HEK293 (cell line): ENCODE measurements at regions not wholly inside any gene's neighbourhood (a gene's known extent, or its start where the extent isn't known, plus 50 kb on each side); places are given as distances from the start of the nearest gene placed in this dataset.

ENCODE experiments used
- CTCF ChIA-PET: fragments of 350-600 bp; formaldehyde crosslinking; extraction: SDS; loops from one replicate; lab custom pipeline; 2021; ENCODE audit warnings: antibody characterized with exemption; lab: Yijun Ruan, JAX
- POLR2A ChIA-PET: fragments of 300-600 bp; formaldehyde crosslinking; extraction: SDS; loops from one replicate; lab custom pipeline; 2020; ENCODE audit warnings: antibody characterized with exemption, inconsistent platforms; lab: Yijun Ruan, JAX
- H3K27ac ChIP-seq: fragments of 200-500 bp; sonication (Bioruptor generic); 2 replicates; pipeline ENCODE4 v1.5.1; 2014; ENCODE audit warnings: low read depth, low read length, control low read depth, inconsistent platforms; ENCODE audit errors: extremely low read depth
- H3K36me3 ChIP-seq, 2 experiments: fragments of 200-500 bp in 1 of 2; sonication (Bioruptor generic) in 1 of 2; 1 replicate in 1 of 2; 2 replicates in 1 of 2; pipeline ENCODE4 v1.5.1; 2014 to 2017; ENCODE audit warnings: inconsistent platforms in 2 of 2, low read length in 2 of 2; ENCODE audit not compliant: control insufficient read depth in 2 of 2, insufficient read depth in 1 of 2
- H3K4me1 ChIP-seq: fragments of 200-500 bp; sonication (Bioruptor generic); 2 replicates; pipeline ENCODE4 v1.5.1; 2014; ENCODE audit warnings: mild to moderate bottlenecking, low read length, inconsistent platforms; ENCODE audit not compliant: control insufficient read depth, insufficient read depth
- H3K4me3 ChIP-seq: 2 replicates; pipeline ENCODE4 v1.5.1; 2011; ENCODE audit warnings: low read depth, mild to moderate bottlenecking, control low read depth, low read length, moderate library complexity
- H3K9me3 ChIP-seq: fragments of 200-500 bp; sonication (Bioruptor generic); 2 replicates; pipeline ENCODE4 v1.5.1; 2014; ENCODE audit warnings: low read depth, low read length, inconsistent platforms; ENCODE audit not compliant: control insufficient read depth, insufficient read depth
- KLF10 ChIP-seq: fragments of 450-650 bp; IDR thresholded peaks from 2 replicates; pipeline ENCODE4 v1.5.1; 2018; ENCODE audit warnings: missing biosample characterization, mild to moderate bottlenecking, missing genetic modification characterization
- KLF8 ChIP-seq: fragments of 450-650 bp; formaldehyde crosslinking; IDR thresholded peaks from 2 replicates; pipeline ENCODE4 v1.5.1; 2016; ENCODE audit warnings: missing biosample characterization, missing genetic modification characterization
- RBAK ChIP-seq: fragments of 450-650 bp; formaldehyde crosslinking; IDR thresholded peaks from 2 replicates; pipeline ENCODE4 v1.5.1; 2016; ENCODE audit warnings: missing biosample characterization, missing genetic modification characterization
- SETDB1 ChIP-seq: IDR thresholded peaks from one replicate; pipeline ENCODE4 v1.6.1; 2017; ENCODE audit warnings: mild to moderate bottlenecking, low read length, moderate library complexity, mixed read lengths; ENCODE audit not compliant: insufficient read length
- SP3 ChIP-seq: fragments of 450-650 bp; formaldehyde crosslinking; IDR thresholded peaks from 2 replicates; pipeline ENCODE4 v1.5.1; 2016; ENCODE audit warnings: missing biosample characterization, missing genetic modification characterization
- ZFHX2 ChIP-seq: fragments of 450-650 bp; formaldehyde crosslinking; conservative IDR thresholded peaks from 2 replicates; pipeline ENCODE4 v1.5.1; 2016; ENCODE audit warnings: missing biosample characterization, missing genetic modification characterization
- ZNF239 ChIP-seq: fragments of 450-650 bp; formaldehyde crosslinking; IDR thresholded peaks from 2 replicates; pipeline ENCODE4 v1.5.1; 2016; ENCODE audit warnings: missing biosample characterization, missing genetic modification characterization
- ZNF24 ChIP-seq: fragments of 450-650 bp; formaldehyde crosslinking; IDR thresholded peaks from 2 replicates; pipeline ENCODE4 v1.5.1; 2016; ENCODE audit warnings: missing biosample characterization, missing genetic modification characterization
- ZNF426 ChIP-seq: fragments of 450-650 bp; formaldehyde crosslinking; IDR thresholded peaks from 2 replicates; pipeline ENCODE4 v1.5.1; 2017; ENCODE audit warnings: missing biosample characterization, missing genetic modification characterization, mild to moderate bottlenecking, inconsistent platforms, moderate library complexity
- ZNF529 ChIP-seq: fragments of 450-650 bp; formaldehyde crosslinking; IDR thresholded peaks from 2 replicates; pipeline ENCODE4 v1.5.1; 2017; ENCODE audit warnings: missing genetic modification characterization, missing biosample characterization; ENCODE audit not compliant: insufficient replicate concordance
- ZNF654 ChIP-seq: fragments of 450-650 bp; formaldehyde crosslinking; IDR thresholded peaks from 2 replicates; pipeline ENCODE4 v1.5.1; 2016; ENCODE audit warnings: low read depth, missing biosample characterization, missing genetic modification characterization
- TF ChIP-seq, protein P1 (sequence below): fragments of 450-650 bp; formaldehyde crosslinking; IDR thresholded peaks from 2 replicates; pipeline ENCODE4 v1.5.1; 2016; ENCODE audit warnings: missing biosample characterization, missing genetic modification characterization
- TF ChIP-seq, protein P2 (sequence below): fragments of 450-650 bp; formaldehyde crosslinking; IDR thresholded peaks from 2 replicates; pipeline ENCODE4 v1.5.1; 2016; ENCODE audit warnings: missing biosample characterization, missing genetic modification characterization
- TF ChIP-seq, protein P3 (sequence below): fragments of 450-650 bp; formaldehyde crosslinking; IDR thresholded peaks from 2 replicates; pipeline ENCODE4 v1.5.1; 2017; ENCODE audit warnings: missing biosample characterization, missing genetic modification characterization
- TF ChIP-seq, protein P4 (sequence below): fragments of 450-650 bp; formaldehyde crosslinking; IDR thresholded peaks from 2 replicates; pipeline ENCODE4 v1.5.1; 2016; ENCODE audit warnings: missing biosample characterization, missing genetic modification characterization, borderline replicate concordance

DNA sequence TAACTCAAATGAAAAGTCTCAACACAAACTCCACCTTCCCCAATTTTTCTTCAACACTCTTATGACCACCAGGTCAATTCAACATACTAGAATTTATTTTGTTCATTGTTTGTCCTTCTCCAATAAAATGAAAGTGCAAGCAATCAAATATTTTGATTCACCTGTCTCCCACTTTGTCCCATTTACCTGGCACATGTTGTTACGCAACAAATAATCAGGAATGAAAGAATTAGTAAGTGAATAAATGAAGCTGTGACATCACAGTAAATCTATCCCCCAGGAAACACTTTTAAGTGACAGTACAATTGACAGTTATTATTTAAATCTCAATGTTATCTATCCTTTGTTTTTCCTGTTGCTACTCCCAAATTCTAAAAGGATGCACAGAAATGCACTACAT, 393.7 kb upstream of the OPRM1 start:
- TF ChIP-seq, protein P1, sequence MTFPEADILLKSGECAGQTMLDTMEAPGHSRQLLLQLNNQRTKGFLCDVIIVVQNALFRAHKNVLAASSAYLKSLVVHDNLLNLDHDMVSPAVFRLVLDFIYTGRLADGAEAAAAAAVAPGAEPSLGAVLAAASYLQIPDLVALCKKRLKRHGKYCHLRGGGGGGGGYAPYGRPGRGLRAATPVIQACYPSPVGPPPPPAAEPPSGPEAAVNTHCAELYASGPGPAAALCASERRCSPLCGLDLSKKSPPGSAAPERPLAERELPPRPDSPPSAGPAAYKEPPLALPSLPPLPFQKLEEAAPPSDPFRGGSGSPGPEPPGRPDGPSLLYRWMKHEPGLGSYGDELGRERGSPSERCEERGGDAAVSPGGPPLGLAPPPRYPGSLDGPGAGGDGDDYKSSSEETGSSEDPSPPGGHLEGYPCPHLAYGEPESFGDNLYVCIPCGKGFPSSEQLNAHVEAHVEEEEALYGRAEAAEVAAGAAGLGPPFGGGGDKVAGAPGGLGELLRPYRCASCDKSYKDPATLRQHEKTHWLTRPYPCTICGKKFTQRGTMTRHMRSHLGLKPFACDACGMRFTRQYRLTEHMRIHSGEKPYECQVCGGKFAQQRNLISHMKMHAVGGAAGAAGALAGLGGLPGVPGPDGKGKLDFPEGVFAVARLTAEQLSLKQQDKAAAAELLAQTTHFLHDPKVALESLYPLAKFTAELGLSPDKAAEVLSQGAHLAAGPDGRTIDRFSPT, result no peak
- TF ChIP-seq RBAK (tag by site-specific recombination) (no peak), SETDB1 (no peak), ZNF426 (tag by site-specific recombination) (no peak), ZNF24 (tag by site-specific recombination) (no peak), SP3 (no peak), ZNF529 (tag by site-specific recombination) (no peak), ZNF239 (tag by site-specific recombination) (no peak)
- TF ChIP-seq, protein P2, sequence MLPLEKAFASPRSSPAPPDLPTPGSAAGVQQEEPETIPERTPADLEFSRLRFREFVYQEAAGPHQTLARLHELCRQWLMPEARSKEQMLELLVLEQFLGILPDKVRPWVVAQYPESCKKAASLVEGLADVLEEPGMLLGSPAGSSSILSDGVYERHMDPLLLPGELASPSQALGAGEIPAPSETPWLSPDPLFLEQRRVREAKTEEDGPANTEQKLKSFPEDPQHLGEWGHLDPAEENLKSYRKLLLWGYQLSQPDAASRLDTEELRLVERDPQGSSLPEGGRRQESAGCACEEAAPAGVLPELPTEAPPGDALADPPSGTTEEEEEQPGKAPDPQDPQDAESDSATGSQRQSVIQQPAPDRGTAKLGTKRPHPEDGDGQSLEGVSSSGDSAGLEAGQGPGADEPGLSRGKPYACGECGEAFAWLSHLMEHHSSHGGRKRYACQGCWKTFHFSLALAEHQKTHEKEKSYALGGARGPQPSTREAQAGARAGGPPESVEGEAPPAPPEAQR (tag by site-specific recombination), result no peak
- TF ChIP-seq, protein P3, sequence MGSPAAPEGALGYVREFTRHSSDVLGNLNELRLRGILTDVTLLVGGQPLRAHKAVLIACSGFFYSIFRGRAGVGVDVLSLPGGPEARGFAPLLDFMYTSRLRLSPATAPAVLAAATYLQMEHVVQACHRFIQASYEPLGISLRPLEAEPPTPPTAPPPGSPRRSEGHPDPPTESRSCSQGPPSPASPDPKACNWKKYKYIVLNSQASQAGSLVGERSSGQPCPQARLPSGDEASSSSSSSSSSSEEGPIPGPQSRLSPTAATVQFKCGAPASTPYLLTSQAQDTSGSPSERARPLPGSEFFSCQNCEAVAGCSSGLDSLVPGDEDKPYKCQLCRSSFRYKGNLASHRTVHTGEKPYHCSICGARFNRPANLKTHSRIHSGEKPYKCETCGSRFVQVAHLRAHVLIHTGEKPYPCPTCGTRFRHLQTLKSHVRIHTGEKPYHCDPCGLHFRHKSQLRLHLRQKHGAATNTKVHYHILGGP, result no peak
- TF ChIP-seq, protein P4, sequence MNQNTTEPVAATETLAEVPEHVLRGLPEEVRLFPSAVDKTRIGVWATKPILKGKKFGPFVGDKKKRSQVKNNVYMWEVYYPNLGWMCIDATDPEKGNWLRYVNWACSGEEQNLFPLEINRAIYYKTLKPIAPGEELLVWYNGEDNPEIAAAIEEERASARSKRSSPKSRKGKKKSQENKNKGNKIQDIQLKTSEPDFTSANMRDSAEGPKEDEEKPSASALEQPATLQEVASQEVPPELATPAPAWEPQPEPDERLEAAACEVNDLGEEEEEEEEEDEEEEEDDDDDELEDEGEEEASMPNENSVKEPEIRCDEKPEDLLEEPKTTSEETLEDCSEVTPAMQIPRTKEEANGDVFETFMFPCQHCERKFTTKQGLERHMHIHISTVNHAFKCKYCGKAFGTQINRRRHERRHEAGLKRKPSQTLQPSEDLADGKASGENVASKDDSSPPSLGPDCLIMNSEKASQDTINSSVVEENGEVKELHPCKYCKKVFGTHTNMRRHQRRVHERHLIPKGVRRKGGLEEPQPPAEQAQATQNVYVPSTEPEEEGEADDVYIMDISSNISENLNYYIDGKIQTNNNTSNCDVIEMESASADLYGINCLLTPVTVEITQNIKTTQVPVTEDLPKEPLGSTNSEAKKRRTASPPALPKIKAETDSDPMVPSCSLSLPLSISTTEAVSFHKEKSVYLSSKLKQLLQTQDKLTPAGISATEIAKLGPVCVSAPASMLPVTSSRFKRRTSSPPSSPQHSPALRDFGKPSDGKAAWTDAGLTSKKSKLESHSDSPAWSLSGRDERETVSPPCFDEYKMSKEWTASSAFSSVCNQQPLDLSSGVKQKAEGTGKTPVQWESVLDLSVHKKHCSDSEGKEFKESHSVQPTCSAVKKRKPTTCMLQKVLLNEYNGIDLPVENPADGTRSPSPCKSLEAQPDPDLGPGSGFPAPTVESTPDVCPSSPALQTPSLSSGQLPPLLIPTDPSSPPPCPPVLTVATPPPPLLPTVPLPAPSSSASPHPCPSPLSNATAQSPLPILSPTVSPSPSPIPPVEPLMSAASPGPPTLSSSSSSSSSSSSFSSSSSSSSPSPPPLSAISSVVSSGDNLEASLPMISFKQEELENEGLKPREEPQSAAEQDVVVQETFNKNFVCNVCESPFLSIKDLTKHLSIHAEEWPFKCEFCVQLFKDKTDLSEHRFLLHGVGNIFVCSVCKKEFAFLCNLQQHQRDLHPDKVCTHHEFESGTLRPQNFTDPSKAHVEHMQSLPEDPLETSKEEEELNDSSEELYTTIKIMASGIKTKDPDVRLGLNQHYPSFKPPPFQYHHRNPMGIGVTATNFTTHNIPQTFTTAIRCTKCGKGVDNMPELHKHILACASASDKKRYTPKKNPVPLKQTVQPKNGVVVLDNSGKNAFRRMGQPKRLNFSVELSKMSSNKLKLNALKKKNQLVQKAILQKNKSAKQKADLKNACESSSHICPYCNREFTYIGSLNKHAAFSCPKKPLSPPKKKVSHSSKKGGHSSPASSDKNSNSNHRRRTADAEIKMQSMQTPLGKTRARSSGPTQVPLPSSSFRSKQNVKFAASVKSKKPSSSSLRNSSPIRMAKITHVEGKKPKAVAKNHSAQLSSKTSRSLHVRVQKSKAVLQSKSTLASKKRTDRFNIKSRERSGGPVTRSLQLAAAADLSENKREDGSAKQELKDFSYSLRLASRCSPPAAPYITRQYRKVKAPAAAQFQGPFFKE (tag by site-specific recombination), result no peak
- Histone ChIP-seq H3K27ac (no peak overlapping the region), H3K4me3 (no peak overlapping the region), H3K36me3 (no peaks in the 10 kb centered on the region), H3K9me3 (no peaks in the 10 kb centered on the region), H3K4me1 (no peaks in the 10 kb centered on the region)
- ChIA-PET CTCF (no interaction called here), POLR2A (no interaction called here)

DNA sequence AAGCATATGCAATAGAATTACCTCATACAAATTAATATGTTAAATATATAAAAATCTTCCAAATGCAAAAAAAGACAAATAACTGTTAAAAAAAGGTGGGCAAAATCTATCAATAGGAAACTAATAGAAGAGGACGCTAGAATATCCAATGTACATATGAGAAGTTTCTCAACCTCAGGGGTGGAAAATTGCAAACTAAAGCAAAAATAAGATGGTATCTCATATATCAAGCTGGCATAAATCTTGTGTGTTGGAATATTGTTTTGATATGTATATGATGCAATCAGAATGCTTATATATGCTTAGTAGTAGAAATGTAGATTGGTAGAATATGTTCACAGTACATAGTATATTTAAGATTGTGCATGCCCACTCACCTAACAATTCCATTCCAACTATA, 395.0 kb upstream of the OPRM1 start:
- H3K4me1 ChIP-seq, result no peaks in the 10 kb centered on the region
- CTCF ChIA-PET, result no interaction called here
- TF ChIP-seq ZFHX2 (tag by site-specific recombination) (no peak), ZNF654 (tag by site-specific recombination) (no peak), KLF10 (tag by site-specific recombination) (no peak), KLF8 (tag by site-specific recombination) (no peak)
- TF ChIP-seq, all 188 proteins: peak for 0
- no peak overlapping the region for H3K4me3 ChIP-seq
- no peak overlapping the region for H3K27ac ChIP-seq
- no peaks in the 10 kb centered on the region for H3K9me3 ChIP-seq
- no peaks in the 10 kb centered on the region for H3K36me3 ChIP-seq
- POLR2A ChIA-PET, result no interaction called here
